ENCODE measurements at regions not wholly inside any gene's neighbourhood (a gene's known extent, or its start where the extent isn't known, plus 50 kb on each side); places are given as distances from the start of the nearest gene placed in this dataset.

GRCh38 chr3:13947912-13948311, 68.0 kb upstream of the WNT7A start:
- TF ChIP-seq, protein P1, sequence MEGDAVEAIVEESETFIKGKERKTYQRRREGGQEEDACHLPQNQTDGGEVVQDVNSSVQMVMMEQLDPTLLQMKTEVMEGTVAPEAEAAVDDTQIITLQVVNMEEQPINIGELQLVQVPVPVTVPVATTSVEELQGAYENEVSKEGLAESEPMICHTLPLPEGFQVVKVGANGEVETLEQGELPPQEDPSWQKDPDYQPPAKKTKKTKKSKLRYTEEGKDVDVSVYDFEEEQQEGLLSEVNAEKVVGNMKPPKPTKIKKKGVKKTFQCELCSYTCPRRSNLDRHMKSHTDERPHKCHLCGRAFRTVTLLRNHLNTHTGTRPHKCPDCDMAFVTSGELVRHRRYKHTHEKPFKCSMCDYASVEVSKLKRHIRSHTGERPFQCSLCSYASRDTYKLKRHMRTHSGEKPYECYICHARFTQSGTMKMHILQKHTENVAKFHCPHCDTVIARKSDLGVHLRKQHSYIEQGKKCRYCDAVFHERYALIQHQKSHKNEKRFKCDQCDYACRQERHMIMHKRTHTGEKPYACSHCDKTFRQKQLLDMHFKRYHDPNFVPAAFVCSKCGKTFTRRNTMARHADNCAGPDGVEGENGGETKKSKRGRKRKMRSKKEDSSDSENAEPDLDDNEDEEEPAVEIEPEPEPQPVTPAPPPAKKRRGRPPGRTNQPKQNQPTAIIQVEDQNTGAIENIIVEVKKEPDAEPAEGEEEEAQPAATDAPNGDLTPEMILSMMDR (IDR thresholded peaks at IDR 0.05), result no peak
- 25 to 28% methylated on average over 8 of the region's 8 CpGs for WGBS, 2 donors
- Histone ChIP-seq H3K9me3 (peaks cover 0 to 45% (median 13%) of the 10 kb centered on the region in 11 donors), H3K36me3 (no peaks in the 10 kb centered on the region), H3K4me3 (no peak overlapping the region), H3K27me3 (peaks cover 0 to 35% (median 9%) of the 10 kb centered on the region in 7 donors), H3K4me1 (peaks cover 0 to 5% (median 0%) of the 10 kb centered on the region in 9 donors), H3K27ac (no peak overlapping the region)
- ATAC-seq (no peak), DNase-seq (no peak)
- intact Hi-C loops (cut with DNase I), result no loop called here

- TF ChIP-seq, protein P1 (IDR thresholded peaks at IDR 0.05), result no peak
- no peaks in the 10 kb centered on the region for H3K4me1 ChIP-seq
- no peak overlapping the region for H3K27ac ChIP-seq
- H3K9me3 ChIP-seq, result peaks cover 0 to 23% (median 10%) of the 10 kb centered on the region in 11 donors
- DNase-seq (no peak), ATAC-seq (no peak)
- 75 to 78% methylated on average over 4 of the region's 4 CpGs for WGBS, 2 donors
- no peak overlapping the region for H3K4me3 ChIP-seq
- peaks cover 0 to 8% (median 0%) of the 10 kb centered on the region in 7 donors for H3K27me3 ChIP-seq
- no peaks in the 10 kb centered on the region for H3K36me3 ChIP-seq
- intact Hi-C loops (cut with DNase I), result no loop called here
Observed at GRCh38 chr3:13939206-13939605, 59.3 kb upstream of the WNT7A start.

- H3K36me3 ChIP-seq, result no peaks in the 10 kb centered on the region
- no peak overlapping the region for H3K27ac ChIP-seq
- H3K9me3 ChIP-seq, result peaks cover 0 to 5% (median 0%) of the 10 kb centered on the region in 11 donors
- ATAC-seq (no peak), DNase-seq (no peak)
- no peak overlapping the region for H3K4me3 ChIP-seq
- H3K4me1 ChIP-seq, result peaks cover 0 to 5% (median 3%) of the 10 kb centered on the region in 9 donors
- intact Hi-C loops (cut with DNase I), result no loop called here
- peaks cover 0 to 25% (median 13%) of the 10 kb centered on the region in 7 donors for H3K27me3 ChIP-seq
- WGBS, 2 donors, result 70 to 73% methylated on average over 5 of the region's 5 CpGs
- TF ChIP-seq, protein P1 (IDR thresholded peaks at IDR 0.05), result no peak
Observed at GRCh38 chr3:13937131-13937530, 57.3 kb upstream of the WNT7A start.

DNA sequence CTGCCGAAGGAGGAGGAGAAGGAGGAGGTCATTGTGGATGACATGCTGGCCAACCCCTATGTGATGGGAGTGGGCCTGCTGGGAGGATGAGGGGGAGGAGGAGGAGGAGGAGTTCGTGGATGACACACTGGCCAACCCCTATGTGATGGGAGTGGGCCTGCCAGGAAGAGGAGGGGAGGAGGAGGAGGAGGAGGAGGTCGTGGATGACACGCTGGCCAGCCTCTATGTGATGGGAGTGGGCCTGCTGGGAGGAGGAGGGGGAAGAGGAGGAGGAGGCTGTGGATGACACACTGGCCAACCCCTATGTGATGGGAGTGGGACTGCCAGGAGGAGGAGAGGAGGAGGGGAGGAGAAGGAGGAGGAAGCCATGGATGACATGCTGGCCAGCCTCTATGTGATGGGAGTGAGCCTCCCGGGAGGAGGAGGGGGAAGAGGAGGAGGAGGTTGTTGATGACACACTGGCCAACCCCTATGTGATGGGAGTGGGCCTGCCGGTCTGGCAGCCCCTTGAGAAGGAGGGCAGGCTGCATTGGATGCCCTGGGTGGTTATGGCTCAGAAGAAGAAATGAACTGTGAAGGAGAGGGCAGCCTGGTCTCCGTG, 55.7 kb upstream of the WNT7A start:
- Histone ChIP-seq H3K4me1 (peaks cover 0 to 5% (median 3%) of the 10 kb centered on the region in 9 donors), H3K27me3 (peaks cover 0 to 30% (median 15%) of the 10 kb centered on the region in 7 donors), H3K27ac (no peak overlapping the region), H3K36me3 (no peaks in the 10 kb centered on the region), H3K4me3 (no peak overlapping the region), H3K9me3 (no peaks in the 10 kb centered on the region)
- intact Hi-C loops (cut with DNase I), result no loop called here
- ATAC-seq (no peak), DNase-seq (no peak)
- TF ChIP-seq, protein P1 (IDR thresholded peaks at IDR 0.05), result no peak
- 56 to 70% methylated on average over 7 of the region's 7 CpGs for WGBS, 2 donors

All from heart right ventricle (tissue), 16 donors.